GM23338 (cell line): ENCODE measurements at regions not wholly inside any gene's neighbourhood (a gene's known extent, or its start where the extent isn't known, plus 50 kb on each side); places are given as distances from the start of the nearest gene placed in this dataset.

ENCODE experiments used
- ATAC-seq: fragments of 200-7000 bp; cut with Tn5 transposase; 3 replicates; pipeline ENCODE4 v1.9.1; 2020
- DNase-seq: peaks from one replicate; pipeline ENCODE4 v3.0.0-alpha.2; 2015; ENCODE audit warnings: low spot score
- H2AFZ ChIP-seq: fragments of 200-600 bp; sonication (generic); 2 replicates; pipeline ENCODE4 v1.8.0; 2016; ENCODE audit warnings: antibody characterized with exemption, mild to moderate bottlenecking, moderate library complexity
- H3F3A ChIP-seq: fragments of 200-600 bp; sonication (generic); replicated peaks from 2 replicates; pipeline ENCODE4 v1.8.0; 2017; ENCODE audit warnings: antibody characterized with exemption, mixed run types, low read depth
- H3K27ac ChIP-seq: fragments of 200-600 bp; sonication (generic); 2 replicates; pipeline ENCODE4 v1.6.1; 2016; ENCODE audit warnings: low read depth
- H3K27me3 ChIP-seq: fragments of 200-600 bp; sonication (generic); 2 replicates; pipeline ENCODE4 v1.8.0; 2016; ENCODE audit warnings: mild to moderate bottlenecking, mixed run types, moderate library complexity; ENCODE audit not compliant: insufficient read depth
- H3K36me3 ChIP-seq: fragments of 200-600 bp; sonication (generic); 2 replicates; pipeline ENCODE4 v1.8.0; 2016; ENCODE audit warnings: mild to moderate bottlenecking; ENCODE audit not compliant: insufficient read depth
- H3K4me1 ChIP-seq: fragments of 200-600 bp; sonication (generic); 2 replicates; pipeline ENCODE4 v1.8.0; 2016; ENCODE audit warnings: mild to moderate bottlenecking, moderate library complexity; ENCODE audit not compliant: insufficient read depth
- H3K4me2 ChIP-seq: fragments of 200-600 bp; sonication (generic); 2 replicates; pipeline ENCODE4 v1.7.1; 2017; ENCODE audit warnings: mixed run types
- H3K4me3 ChIP-seq: fragments of 200-600 bp; sonication (generic); 2 replicates; pipeline ENCODE4 v1.6.1; 2016; ENCODE audit warnings: mixed run types
- H3K79me2 ChIP-seq: fragments of 200-600 bp; sonication (generic); replicated peaks from 2 replicates; pipeline ENCODE4 v1.8.0; 2017; ENCODE audit warnings: mild to moderate bottlenecking; ENCODE audit not compliant: insufficient read depth
- H3K9me2 ChIP-seq: fragments of 200-600 bp; sonication (generic); 2 replicates; pipeline ENCODE4 v1.8.0; 2017; ENCODE audit not compliant: insufficient read depth
- H4K20me1 ChIP-seq: fragments of 200-600 bp; sonication (generic); replicated peaks from 2 replicates; pipeline ENCODE4 v1.8.0; 2017; ENCODE audit warnings: mild to moderate bottlenecking; ENCODE audit not compliant: insufficient read depth
- H3K27ac Mint-ChIP-seq: 2 replicates; pipeline ENCODE4 v1.8.0; 2020; ENCODE audit warnings: inconsistent platforms, mild to moderate bottlenecking, moderate library complexity, mixed read lengths
- H3K27me3 Mint-ChIP-seq: 3 replicates; pipeline ENCODE4 v1.8.0; 2022; ENCODE audit warnings: low read depth, mild to moderate bottlenecking, moderate library complexity, mixed read lengths, inconsistent platforms; ENCODE audit not compliant: insufficient read depth, poor library complexity
- H3K36me3 Mint-ChIP-seq: 3 replicates; pipeline ENCODE4 v1.8.0; 2021; ENCODE audit warnings: low read depth, mild to moderate bottlenecking, inconsistent platforms, moderate library complexity, mixed read lengths
- H3K4me1 Mint-ChIP-seq: 3 replicates; pipeline ENCODE4 v1.8.0; 2020; ENCODE audit warnings: mild to moderate bottlenecking, inconsistent platforms, mixed read lengths
- H3K4me3 Mint-ChIP-seq: 3 replicates; pipeline ENCODE4 v1.8.0; 2021; ENCODE audit warnings: moderate library complexity, mild to moderate bottlenecking, inconsistent platforms, mixed read lengths
- H3K9me3 Mint-ChIP-seq: 3 replicates; pipeline ENCODE4 v1.8.0; 2020; ENCODE audit warnings: moderate library complexity, mild to moderate bottlenecking, inconsistent platforms, mixed read lengths
- EZH2 ChIP-seq: fragments of 200-600 bp; sonication (generic); IDR thresholded peaks from one replicate; pipeline ENCODE4 v1.8.0; 2017; ENCODE audit warnings: antibody characterized with exemption, mild to moderate bottlenecking, low read depth; ENCODE audit not compliant: unreplicated experiment
- EZH2phosphoT487 ChIP-seq: fragments of 200-600 bp; sonication (generic); IDR thresholded peaks from one replicate; pipeline ENCODE4 v1.8.1; 2018; ENCODE audit warnings: antibody characterized with exemption; ENCODE audit not compliant: unreplicated experiment
- POLR2AphosphoS5 ChIP-seq: IDR thresholded peaks from 2 replicates; pipeline ENCODE4 v1.6.1; 2016; ENCODE audit warnings: antibody characterized with exemption, low read depth
- ZNF331 ChIP-seq: fragments of 250-450 bp; sonication (Bioruptor Pico); IDR thresholded peaks from 2 replicates; pipeline ENCODE4 v1.5.0; 2020; ENCODE audit warnings: low read depth, mild to moderate bottlenecking, moderate library complexity
- TF ChIP-seq, protein P1 (sequence below), 2 experiments: fragments of 200-600 bp in 1 of 2; sonication (generic) in 1 of 2; conservative IDR thresholded peaks; 2 replicates each; pipeline versions ENCODE4 v1.5.1 to v1.6.1; 2016 to 2017; ENCODE audit warnings: antibody characterized with exemption in 2 of 2, low read depth in 2 of 2, mild to moderate bottlenecking in 2 of 2, moderate library complexity in 1 of 2

DNA sequence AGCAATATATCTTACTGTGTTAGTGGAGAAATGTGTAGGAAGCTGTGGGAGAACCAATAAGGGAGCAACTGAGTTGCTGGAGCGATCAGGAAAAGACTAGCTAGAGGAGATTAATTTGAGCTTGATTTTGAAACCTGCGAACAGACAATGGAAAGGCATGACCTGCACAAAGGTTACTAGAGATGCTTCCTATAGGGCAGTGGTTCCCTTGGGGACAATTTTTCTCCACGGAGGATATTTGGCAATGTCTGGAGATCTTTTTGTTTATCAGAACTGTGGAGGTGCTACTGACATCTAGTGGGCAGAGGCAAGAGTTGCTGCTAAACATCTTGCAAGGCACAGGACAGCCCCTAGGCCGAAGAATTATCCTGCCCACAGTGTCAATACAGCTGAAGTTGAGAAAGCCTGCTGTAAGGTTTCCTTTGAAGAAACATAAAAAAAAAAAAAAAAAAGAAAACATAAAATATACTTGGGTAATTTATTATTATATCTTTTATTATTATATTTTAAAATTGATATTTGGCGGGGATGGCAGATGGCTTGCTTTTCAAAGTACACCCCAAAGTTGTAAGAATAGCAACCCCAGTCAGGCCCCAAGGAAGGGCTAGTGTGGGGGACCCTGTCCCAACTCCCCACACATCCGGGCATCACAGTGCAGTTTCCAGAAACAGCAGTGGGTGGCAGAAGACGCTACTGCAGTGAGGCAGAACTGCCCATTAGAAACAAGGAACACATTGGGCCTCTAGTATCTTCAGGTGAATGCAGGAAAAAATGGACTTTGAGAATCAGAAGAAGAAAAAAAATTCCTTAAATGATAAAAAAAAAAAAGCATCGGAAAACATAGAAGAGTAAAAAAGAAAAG, 481.6 kb downstream of the SH2D4B start:
- Histone ChIP-seq H3K27me3 (no peaks in the 10 kb centered on the region), H3K27ac (no peak overlapping the region), H3K4me1 (no peaks in the 10 kb centered on the region), H3K79me2 (no peaks in the 10 kb centered on the region), H2AFZ (peak overlapping the region; percentile 92), H3K4me3 (no peak overlapping the region), H3K4me2 (no peak overlapping the region), H3F3A (no peaks in the 10 kb centered on the region), H3K36me3 (no peaks in the 10 kb centered on the region), H4K20me1 (no peaks in the 10 kb centered on the region), H3K9me2 (0 out of 2 replicates have a peak, but pooled peaks cover 9% of the 10 kb centered on the region)
- peak; percentile 93 for ATAC-seq
- Mint-ChIP-seq H3K36me3 (no peaks in the 10 kb centered on the region), H3K9me3 (peaks cover 10% of the 10 kb centered on the region; the same call in 1 of the 3 replicates), H3K27me3 (no peaks in the 10 kb centered on the region), H3K27ac (no peak overlapping the region), H3K4me3 (no peak overlapping the region), H3K4me1 (no peaks in the 10 kb centered on the region)
- DNase-seq: peak; percentile 84
- no peak for TF ChIP-seq POLR2AphosphoS5
- TF ChIP-seq, protein P1, sequence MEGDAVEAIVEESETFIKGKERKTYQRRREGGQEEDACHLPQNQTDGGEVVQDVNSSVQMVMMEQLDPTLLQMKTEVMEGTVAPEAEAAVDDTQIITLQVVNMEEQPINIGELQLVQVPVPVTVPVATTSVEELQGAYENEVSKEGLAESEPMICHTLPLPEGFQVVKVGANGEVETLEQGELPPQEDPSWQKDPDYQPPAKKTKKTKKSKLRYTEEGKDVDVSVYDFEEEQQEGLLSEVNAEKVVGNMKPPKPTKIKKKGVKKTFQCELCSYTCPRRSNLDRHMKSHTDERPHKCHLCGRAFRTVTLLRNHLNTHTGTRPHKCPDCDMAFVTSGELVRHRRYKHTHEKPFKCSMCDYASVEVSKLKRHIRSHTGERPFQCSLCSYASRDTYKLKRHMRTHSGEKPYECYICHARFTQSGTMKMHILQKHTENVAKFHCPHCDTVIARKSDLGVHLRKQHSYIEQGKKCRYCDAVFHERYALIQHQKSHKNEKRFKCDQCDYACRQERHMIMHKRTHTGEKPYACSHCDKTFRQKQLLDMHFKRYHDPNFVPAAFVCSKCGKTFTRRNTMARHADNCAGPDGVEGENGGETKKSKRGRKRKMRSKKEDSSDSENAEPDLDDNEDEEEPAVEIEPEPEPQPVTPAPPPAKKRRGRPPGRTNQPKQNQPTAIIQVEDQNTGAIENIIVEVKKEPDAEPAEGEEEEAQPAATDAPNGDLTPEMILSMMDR (conservative IDR thresholded peaks at IDR 0.05; ENCODE audit: low read depth in 2 of 2): peak; percentile 72 to 84

DNA sequence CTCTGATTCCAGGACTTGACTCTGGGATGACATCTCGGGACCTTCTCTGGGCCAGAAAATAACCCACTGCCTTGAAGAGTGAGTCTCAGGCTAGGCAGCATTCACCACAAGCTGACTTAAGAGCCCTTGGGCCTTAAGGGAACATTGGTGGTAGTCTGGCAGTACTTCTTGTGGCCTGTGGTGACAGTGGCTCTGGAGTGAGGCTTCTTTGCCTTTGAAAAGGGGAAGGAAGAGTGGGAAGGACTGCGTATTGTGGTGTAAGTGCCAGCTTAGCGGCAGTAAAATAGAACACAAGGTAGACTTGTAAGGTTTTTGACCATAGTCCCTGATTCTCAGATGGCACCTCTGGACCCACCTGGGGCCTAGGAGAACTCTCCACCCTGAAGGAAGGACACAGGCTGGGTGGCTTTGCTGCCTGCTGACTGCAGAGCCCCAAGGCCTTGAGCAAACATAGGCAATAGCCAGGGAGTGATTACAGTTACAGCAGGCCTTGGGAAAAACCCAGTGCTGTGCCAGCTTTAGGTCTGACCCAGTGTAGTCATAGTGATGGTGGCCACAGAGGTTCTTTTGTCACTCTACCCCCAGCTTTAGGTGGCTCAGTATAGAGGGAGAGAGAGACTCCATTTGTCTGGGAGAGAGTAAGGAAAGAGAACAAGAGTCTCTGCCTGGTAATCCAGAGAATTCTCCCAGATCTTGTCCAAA, 483.9 kb downstream of the SH2D4B start:
- no peak overlapping the region for H3K4me3 Mint-ChIP-seq
- DNase-seq: no peak
- TF ChIP-seq EZH2phosphoT487 (no peak), ZNF331 (no peak), EZH2 (no peak)
- TF ChIP-seq, protein P1 (conservative IDR thresholded peaks at IDR 0.05; ENCODE audit: low read depth in 2 of 2): no peak
- Histone ChIP-seq H3K4me2 (no peak overlapping the region), H3K4me1 (no peaks in the 10 kb centered on the region), H4K20me1 (no peaks in the 10 kb centered on the region), H3K27me3 (no peaks in the 10 kb centered on the region), H3K79me2 (no peaks in the 10 kb centered on the region), H3F3A (no peaks in the 10 kb centered on the region), H3K4me3 (no peak overlapping the region), H3K9me2 (0 out of 2 replicates have a peak, but pooled peaks cover 9% of the 10 kb centered on the region), H3K27ac (no peak overlapping the region), H2AFZ (no peak overlapping the region), H3K36me3 (no peaks in the 10 kb centered on the region)
- peaks cover 3% of the 10 kb centered on the region for H3K27me3 Mint-ChIP-seq
- no peak for ATAC-seq
- no peak overlapping the region for H3K27ac Mint-ChIP-seq
- peaks cover 18% of the 10 kb centered on the region; the same call in 2 of the 3 replicates for H3K9me3 Mint-ChIP-seq
- no peaks in the 10 kb centered on the region for H3K36me3 Mint-ChIP-seq
- H3K4me1 Mint-ChIP-seq: no peaks in the 10 kb centered on the region
